Muscle of back (tissue), 3 donors: ENCODE measurements at regions not wholly inside any gene's neighbourhood (a gene's known extent, or its start where the extent isn't known, plus 50 kb on each side); places are given as distances from the start of the nearest gene placed in this dataset.
"Not testable (repeated sequence)": the region's sequence is repeated elsewhere in the genome, so short reads cannot be mapped to it uniquely, and the experiment has no call there.

Source experiments
- DNase-seq, 3 donors: peaks; one replicate each; pipeline versions ENCODE4 v3.0.0 to v3.0.0-alpha.2; 2013

DNA sequence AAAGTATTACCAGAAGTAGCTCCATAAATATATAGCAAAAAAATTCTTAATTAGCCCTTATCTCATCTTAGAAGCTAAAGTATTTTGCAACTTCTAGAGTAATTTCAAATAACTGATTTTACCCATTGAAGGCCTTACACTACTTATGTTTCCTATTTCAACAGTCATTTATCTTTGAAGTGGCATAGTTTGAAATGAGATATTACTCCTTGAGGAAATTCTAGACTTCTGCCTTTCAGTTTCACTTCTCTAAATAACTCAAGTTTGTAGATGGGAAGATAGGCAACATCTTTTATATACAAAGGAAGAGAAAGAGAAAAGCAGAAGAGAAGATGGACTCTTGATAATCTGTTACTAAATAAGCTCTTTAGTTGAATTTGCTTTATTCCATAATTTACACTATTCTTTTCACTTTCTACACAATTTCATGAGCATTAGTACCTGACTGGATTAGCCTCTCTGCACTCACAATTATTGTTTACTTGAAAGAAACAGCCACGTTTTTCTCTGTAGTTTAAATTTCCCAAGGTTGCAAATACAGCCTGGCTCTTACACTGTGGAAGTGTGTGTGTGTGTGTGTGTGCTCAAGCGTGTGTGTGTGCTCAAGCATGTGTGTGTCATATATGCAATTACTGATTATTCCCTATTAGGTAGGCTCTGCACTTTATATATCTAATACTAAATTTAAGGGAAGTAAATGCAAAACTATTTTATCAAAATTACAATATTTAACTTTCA is 60.6 kb upstream of the EMB start:
- DNase-seq: peak; percentile 0 to 2 (median 1)

DNA sequence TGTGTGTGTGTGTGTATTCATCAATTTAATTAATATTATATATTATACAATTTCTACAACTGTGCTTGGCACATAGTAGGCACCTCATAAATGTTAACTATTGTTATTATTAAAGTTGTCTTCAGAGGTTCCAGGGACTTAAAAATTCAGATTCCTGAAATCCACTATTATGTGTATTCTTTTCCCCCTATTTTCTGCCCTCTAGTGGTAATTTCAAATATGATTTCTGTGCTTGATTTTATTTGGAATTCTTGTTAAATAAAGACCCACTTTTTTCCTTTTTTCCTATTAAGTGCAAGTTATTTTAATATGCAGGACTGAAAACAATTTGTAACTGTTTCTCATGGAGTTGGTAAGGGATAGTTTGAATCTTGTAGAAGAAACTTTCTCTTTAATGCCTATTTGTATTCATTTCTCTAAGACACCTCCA is 72.0 kb upstream of the EMB start:
- DNase-seq: not testable (repeated sequence)

DNA sequence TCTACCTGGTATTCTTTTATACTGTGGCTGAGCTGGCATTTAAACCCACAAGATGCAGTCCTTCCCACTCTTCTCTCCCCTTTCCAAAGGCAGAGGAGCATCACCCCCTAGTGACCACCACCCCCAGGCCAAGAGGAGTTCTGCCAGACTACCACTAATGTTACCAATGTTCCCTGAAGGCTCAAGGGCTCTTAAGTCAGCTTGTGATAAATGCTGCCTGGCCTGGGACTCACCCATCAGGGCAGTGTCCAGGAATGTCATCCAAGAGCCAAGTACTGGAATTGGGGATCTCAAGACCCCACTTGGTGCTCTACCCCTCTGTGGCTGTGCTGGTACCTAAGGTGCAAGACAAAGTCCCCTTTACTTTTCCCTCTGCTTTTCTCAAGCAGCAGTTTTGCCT is 80.0 kb upstream of the EMB start:
- DNase-seq: not testable (repeated sequence)

- not testable (repeated sequence) for DNase-seq
These were observed 86.5 kb upstream of the EMB start for GRCh38 chr5:50527514-50528060.

DNA sequence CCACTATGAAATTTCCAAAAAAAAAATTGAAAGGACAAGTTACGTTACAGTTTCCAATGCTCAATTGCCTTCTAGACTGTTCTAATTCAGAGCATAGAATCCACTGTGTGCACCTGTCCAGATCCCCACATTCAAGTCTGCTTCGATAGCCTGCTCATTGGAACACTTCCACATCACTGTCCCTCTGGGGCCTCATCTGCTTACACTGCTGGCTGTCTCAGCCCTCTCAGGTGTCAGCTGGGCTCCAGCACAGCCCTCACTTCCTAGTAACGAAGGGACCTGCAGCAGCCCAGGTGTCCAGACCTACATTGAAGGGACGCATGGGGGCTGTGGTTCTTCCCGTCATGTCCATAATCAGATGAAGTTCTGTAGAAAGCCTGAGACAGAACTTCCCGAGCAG is 94.3 kb upstream of the EMB start:
- no peak for DNase-seq

- not testable (repeated sequence) for DNase-seq
These were observed 96.4 kb upstream of the EMB start for GRCh38 chr5:50537534-50537933.

GRCh38 chr5:50547303-50547702 is 106.2 kb upstream of the EMB start:
- no peak for DNase-seq

GRCh38 chr5:50550267-50550666 is 109.2 kb upstream of the EMB start:
- no peak for DNase-seq

- no peak for DNase-seq
These were observed 109.9 kb upstream of the EMB start for GRCh38 chr5:50550993-50551392.

GRCh38 chr5:50553560-50553984 is 112.5 kb upstream of the EMB start:
- DNase-seq: no peak

GRCh38 chr5:50558640-50559039 is 107.8 kb upstream of the PARP8 start:
- not testable (repeated sequence) for DNase-seq

GRCh38 chr5:50559955-50560354 is 106.5 kb upstream of the PARP8 start:
- DNase-seq: no peak

- no peak for DNase-seq
These were observed 103.7 kb upstream of the PARP8 start for GRCh38 chr5:50562694-50563093.

DNA sequence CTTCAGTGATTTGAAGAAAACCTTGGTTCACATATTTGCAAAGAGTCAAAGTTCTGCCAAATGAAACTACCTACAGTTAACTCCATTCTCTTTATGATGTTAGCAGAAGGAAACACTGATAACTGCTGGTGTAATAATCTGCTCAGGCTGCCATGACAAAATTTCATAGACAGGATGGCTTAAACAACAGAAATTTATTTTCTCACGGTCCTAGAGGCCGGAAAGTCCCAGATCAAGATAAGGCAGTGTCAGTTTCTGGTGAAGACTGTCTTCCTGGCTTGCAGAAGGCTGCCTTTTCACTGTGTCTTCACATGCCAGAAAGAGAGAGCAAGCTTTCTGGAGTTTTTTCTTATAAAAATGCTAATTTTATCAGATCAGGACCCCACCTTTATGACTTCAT is 102.4 kb upstream of the PARP8 start:
- no peak for DNase-seq

GRCh38 chr5:50564558-50564957 is 101.9 kb upstream of the PARP8 start:
- DNase-seq: no peak

DNA sequence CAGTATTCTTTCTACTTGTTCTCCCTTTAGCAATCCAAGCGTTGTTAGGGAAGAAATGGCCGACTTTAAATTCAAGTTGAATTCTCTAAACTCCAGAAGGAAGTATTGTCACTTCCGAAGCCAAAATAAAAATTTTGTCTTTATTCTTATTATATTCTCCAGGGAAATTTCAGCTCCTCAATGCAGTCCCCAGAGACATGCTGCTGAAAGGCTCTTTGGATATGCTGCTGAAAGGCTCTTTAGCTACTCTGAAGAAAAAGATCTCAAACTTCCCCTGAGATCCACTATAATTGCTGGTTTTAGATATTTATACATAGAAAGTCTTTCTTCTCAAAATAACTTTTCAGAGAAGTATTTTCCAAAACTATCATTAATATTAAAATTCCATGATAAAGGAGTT is 92.3 kb upstream of the PARP8 start:
- DNase-seq: no peak

GRCh38 chr5:50575740-50576139 is 90.7 kb upstream of the PARP8 start:
- no peak for DNase-seq

- no peak for DNase-seq
These were observed 90.2 kb upstream of the PARP8 start for GRCh38 chr5:50576265-50576664.

GRCh38 chr5:50576686-50577256 is 89.7 kb upstream of the PARP8 start:
- DNase-seq: no peak

- DNase-seq: no peak
These were observed 85.9 kb upstream of the PARP8 start for GRCh38 chr5:50580506-50580905.

- DNase-seq: not testable (repeated sequence)
These were observed 84.6 kb upstream of the PARP8 start for GRCh38 chr5:50581845-50582244.

DNA sequence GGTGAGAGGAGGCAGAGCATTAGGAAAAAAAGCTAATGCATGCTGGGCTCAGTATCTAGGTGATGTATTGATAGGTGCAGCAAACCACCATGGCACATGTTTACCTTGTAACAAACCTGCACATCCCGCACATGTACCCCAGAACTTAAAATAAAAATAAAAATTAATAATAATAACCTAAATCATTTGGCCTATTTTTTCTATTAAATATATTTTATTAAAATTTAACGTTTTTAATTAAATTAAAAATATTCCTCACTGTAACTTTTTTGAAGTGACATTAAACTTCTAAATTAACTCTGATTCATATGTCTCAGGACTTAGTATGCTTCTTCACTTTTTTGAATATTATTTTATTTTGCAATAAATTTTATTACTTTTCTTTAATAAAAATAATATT is 83.7 kb upstream of the PARP8 start:
- no peak for DNase-seq

- DNase-seq: no peak
These were observed 82.8 kb upstream of the PARP8 start for GRCh38 chr5:50583621-50584020.
